ENCODE measurements at regions not wholly inside any gene's neighbourhood (a gene's known extent, or its start where the extent isn't known, plus 50 kb on each side); places are given as distances from the start of the nearest gene placed in this dataset.

DNA sequence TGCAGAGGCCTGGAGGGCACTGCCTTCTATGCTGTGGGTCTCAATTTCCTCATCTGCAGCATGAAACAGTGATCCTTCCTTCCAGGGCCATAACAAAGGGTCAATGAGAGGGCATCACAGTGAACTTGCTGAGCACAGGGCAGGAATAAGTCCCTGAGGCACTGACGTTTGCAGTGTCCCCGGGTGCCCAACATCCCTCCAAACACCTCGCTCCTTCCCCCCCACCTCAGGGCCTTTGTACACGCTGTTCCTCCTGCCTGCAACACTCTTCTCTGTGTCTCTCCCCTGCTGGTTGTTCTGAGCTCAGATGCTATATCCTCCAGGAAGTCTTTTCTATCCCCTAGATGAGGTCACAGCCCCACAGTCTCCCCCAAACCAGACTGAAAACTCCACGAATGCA lies 59.7 kb upstream of the TCF20 start:
- peak overlapping the region in 1 of 2 donors; percentile 36 for H3K27ac Mint-ChIP-seq
- H3K27me3 Mint-ChIP-seq = peaks cover 0 to 4% of the 10 kb centered on the region in 2 donors
- no peak overlapping the region for H3K4me3 Mint-ChIP-seq
- no peaks in the 10 kb centered on the region for H3K9me3 Mint-ChIP-seq
- ATAC-seq (no peak), DNase-seq (ENCODE audit: low spot score) (no peak)
- no peaks in the 10 kb centered on the region for H3K36me3 Mint-ChIP-seq
- peaks cover 0 to 7% of the 10 kb centered on the region in 2 donors for H3K4me1 Mint-ChIP-seq (ENCODE audit: low read depth in 2 of 2)

DNA sequence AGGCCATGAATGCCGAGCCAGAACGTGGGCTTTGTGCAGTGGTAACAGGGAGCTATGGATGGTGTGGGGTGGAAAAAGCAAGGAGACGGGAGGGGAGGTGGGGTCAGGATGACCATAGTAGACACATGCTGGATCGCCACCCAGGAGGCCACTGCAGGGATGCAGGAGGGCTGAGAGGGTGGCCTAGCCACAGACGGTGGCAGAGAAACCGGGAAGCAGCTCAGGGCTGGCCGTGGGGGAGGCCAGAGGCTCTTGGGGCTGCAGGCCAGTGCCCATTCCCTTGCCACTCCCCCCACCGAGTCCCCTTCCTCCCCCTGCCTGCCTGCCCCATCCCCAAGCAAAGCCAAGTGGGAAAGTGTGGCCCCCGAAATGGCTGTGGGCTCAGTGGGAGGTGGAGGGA lies 59.1 kb upstream of the TCF20 start:
- no peaks in the 10 kb centered on the region for H3K36me3 Mint-ChIP-seq
- H3K4me1 Mint-ChIP-seq (ENCODE audit: low read depth in 2 of 2) = peaks cover 0 to 7% of the 10 kb centered on the region in 2 donors
- no peak for DNase-seq (ENCODE audit: low spot score)
- no peak overlapping the region for H3K4me3 Mint-ChIP-seq
- H3K27me3 Mint-ChIP-seq = peaks cover 0 to 4% of the 10 kb centered on the region in 2 donors
- H3K27ac Mint-ChIP-seq = peak overlapping the region in 1 of 2 donors; percentile 79
- H3K9me3 Mint-ChIP-seq = no peaks in the 10 kb centered on the region
- no peak for ATAC-seq

DNA sequence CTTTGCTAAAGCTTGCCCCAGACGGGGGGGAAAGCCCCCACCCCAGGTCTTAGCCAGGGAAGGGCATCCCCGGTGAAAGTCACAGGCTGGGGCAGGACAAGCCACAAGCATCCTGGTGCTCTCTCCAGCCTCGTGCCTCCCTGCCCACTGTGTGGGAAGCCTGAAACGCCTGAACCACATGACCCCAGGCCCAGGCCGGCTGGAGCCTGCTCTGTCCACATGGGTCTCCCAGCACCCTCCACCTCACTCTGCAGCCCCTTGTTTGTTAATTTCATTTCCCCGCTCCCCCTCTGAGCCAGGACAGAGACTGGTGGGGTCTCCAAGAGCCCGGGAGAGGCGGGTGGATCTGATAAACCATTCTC lies 58.3 kb upstream of the TCF20 start:
- H3K4me1 Mint-ChIP-seq (ENCODE audit: low read depth in 2 of 2) = peaks cover 0 to 7% of the 10 kb centered on the region in 2 donors
- ATAC-seq = no peak
- DNase-seq (ENCODE audit: low spot score) = no peak
- peak overlapping the region in 1 of 2 donors; percentile 79 for H3K27ac Mint-ChIP-seq
- no peaks in the 10 kb centered on the region for H3K9me3 Mint-ChIP-seq
- no peak overlapping the region for H3K4me3 Mint-ChIP-seq
- peaks cover 0 to 4% of the 10 kb centered on the region in 2 donors for H3K27me3 Mint-ChIP-seq
- H3K36me3 Mint-ChIP-seq = no peaks in the 10 kb centered on the region

DNA sequence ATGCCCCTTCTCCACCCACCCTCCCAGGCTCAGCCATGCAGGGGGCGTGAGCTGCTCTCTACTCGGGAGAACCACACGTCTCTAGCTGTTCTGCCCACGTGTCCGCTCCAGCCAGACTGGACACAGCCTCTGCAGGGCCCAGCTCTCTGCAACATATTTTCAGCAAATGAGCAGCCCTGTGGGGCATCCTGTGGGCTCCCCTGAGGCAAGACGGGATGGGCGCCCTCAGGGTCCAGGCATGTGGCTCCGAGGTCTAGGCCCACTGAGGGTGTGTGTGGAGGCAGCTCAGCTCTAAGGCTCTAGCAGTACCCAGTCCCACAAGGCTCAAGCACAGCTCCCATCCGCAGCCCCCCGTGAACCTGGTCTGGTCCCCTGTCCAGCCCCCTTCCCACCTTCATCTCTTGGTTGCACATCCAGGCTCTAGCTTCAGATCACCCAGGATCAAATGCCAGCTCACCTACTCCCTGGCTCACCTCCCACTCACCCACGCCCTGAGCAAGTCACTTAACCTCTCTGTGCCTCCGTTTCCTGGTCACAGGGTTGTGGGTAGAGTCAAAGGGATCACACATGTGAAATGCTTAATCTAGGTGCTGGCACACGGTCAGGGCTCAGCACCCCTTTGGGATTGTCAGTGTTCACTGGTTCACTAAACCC lies 57.8 kb upstream of the TCF20 start:
- peak in 1 of 2 donors; percentile 16 for ATAC-seq
- no peak overlapping the region for H3K4me3 Mint-ChIP-seq
- peaks cover 0 to 10% of the 10 kb centered on the region in 2 donors for H3K4me1 Mint-ChIP-seq (ENCODE audit: low read depth in 2 of 2)
- H3K36me3 Mint-ChIP-seq = no peaks in the 10 kb centered on the region
- H3K9me3 Mint-ChIP-seq = peaks cover 2% of the 10 kb centered on the region
- H3K27ac Mint-ChIP-seq = no peak overlapping the region
- peaks cover 0 to 4% of the 10 kb centered on the region in 2 donors for H3K27me3 Mint-ChIP-seq
- no peak for DNase-seq (ENCODE audit: low spot score)

DNA sequence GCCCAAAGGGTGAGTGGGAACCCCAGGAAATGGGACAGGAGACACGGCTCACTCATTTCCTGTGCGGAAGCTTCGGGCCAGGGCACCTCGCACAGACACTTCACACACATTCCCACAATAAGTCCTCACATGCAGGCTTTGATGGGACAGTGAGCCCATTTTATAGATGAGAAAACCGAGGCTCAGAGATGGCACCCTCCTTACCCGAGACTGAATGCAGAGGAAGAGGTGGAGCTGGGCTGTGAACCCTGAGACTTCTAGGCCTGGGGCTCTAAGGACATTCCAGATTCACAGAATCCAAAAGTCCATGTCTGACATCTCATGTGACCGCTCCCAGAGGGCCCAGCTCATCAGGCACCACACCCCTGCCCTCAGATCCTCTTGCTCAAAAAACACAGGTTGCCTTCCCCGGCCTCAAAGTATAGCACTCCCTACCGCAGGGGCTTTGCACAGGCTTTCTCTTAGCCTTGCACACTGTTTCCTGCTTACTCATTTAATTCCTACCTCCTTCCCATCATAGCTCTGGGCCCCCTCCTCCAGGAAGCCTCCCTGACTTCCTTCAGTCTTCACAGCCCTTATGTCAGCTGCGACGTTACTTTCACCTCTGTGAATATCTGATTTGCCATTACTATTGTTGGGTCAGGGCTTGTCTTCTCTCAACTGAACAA lies 57.1 kb upstream of the TCF20 start:
- Mint-ChIP-seq H3K27me3 (peaks cover 0 to 4% of the 10 kb centered on the region in 2 donors), H3K27ac (no peak overlapping the region), H3K4me3 (no peak overlapping the region), H3K9me3 (peaks cover 3% of the 10 kb centered on the region), H3K4me1 (ENCODE audit: low read depth in 2 of 2) (peaks cover 0 to 10% of the 10 kb centered on the region in 2 donors), H3K36me3 (no peaks in the 10 kb centered on the region)
- ATAC-seq (peak in 1 of 2 donors; percentile 38), DNase-seq (ENCODE audit: low spot score) (no peak)

DNA sequence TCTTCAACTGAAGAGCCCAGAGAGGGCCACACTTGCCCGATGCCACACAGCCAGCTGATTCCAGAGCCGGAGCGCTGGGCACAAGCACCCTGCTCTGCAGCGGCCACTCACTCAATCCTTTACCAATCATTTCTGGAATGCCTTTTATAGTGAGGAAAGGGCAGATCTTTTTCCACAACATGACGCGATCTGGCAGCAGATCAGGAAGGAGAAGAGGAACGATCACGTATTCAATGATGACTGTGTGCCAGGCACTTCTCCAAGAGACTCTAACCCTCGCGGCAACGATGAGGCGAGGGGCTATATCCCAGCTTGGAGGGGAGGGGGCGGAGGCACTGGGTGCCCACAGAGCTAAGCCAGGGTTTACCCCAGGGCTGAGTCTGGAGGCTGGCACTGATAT lies 56.3 kb upstream of the TCF20 start:
- Mint-ChIP-seq H3K4me3 (no peak overlapping the region), H3K27ac (no peak overlapping the region), H3K4me1 (ENCODE audit: low read depth in 2 of 2) (peaks cover 5 to 10% of the 10 kb centered on the region in 2 donors), H3K36me3 (no peaks in the 10 kb centered on the region), H3K9me3 (peaks cover 3% of the 10 kb centered on the region), H3K27me3 (peaks cover 0 to 4% of the 10 kb centered on the region in 2 donors)
- DNase-seq (ENCODE audit: low spot score) = no peak
- ATAC-seq = no peak

DNA sequence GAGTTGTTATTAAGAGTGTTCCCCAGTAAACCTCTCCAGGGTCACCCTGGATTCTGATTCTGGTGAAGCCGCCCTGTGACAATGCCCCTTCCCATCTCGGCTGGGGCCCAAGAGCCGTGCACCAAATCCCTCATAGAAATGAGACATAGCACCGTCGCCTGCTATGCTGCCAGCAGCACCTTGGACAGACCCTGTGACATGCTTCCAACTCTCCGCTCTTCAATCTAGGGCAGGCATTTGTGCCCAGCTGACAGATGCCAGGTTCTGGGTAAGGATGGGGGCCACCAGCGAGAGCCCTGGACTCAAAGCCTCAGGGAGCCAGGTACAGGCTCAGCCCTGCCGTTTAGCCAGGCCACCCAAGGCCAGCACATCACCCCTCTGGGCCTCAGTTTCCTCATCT lies 55.8 kb upstream of the TCF20 start:
- no peak for ATAC-seq
- Mint-ChIP-seq H3K4me1 (ENCODE audit: low read depth in 2 of 2) (peaks cover 5 to 10% of the 10 kb centered on the region in 2 donors), H3K4me3 (no peak overlapping the region), H3K9me3 (peaks cover 3% of the 10 kb centered on the region), H3K27ac (no peak overlapping the region), H3K36me3 (no peaks in the 10 kb centered on the region), H3K27me3 (peaks cover 0 to 4% of the 10 kb centered on the region in 2 donors)
- DNase-seq (ENCODE audit: low spot score) = no peak

DNA sequence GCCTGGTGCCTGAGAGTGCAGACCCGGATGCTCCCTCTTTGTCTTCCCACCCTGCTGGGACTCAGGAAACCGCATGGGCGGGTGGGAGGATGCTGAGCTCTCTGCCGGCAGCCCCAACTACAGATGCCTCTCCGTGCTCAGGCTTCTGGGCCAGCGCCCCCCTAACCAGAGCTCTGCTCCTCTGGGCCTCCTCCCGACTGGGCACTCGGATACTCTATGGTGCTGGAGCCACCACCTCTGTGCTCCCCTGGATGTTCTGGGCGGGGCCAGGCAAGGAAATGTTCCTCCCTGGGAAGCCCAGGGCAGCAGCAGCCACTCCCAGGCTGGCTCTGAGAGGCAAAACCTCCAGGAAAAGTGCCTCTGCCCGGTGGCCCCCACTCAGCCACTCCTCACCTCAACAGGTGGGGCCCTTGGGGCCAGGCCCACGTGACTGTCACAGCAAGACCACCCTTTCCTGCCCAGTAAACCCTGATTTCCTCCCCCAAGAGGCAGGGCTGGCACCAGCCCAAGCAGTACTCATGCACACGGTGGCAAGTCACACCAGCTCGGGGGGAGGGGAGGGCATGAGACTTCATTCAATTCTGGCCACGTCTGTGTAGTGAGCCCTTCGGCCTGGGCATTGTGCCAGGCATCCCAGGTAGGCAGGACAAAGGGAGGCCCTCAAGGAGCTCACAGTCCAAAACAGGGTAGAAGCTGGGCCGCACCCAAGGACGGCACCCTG lies 54.7 kb upstream of the TCF20 start:
- peaks cover 0 to 4% of the 10 kb centered on the region in 2 donors for H3K27me3 Mint-ChIP-seq
- H3K4me3 Mint-ChIP-seq = no peak overlapping the region
- peaks cover 5 to 10% of the 10 kb centered on the region in 2 donors for H3K4me1 Mint-ChIP-seq (ENCODE audit: low read depth in 2 of 2)
- DNase-seq (ENCODE audit: low spot score) = no peak
- H3K9me3 Mint-ChIP-seq = peaks cover 3% of the 10 kb centered on the region
- no peaks in the 10 kb centered on the region for H3K36me3 Mint-ChIP-seq
- H3K27ac Mint-ChIP-seq = peak overlapping the region in 1 of 2 donors; percentile 55
- peak in 1 of 2 donors; percentile 26 for ATAC-seq

DNA sequence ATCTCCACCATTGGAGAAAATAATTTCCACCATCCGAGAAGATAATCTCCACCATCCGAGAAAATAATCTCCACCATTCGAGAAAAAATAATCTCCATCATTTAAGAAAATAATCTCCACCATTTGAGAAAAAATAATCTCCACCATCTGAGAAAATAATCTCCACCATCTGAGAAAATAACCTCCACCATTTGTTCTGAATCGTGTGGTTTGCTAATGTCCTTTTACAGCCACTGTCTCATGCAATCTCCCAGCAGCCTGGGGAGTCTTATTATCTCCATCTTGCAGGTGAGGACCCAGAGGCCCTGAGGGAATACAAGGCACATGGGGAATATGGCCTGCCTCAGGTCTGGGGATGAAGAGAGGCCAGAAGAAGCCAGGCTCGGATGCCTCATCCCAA lies 54.1 kb upstream of the TCF20 start:
- Mint-ChIP-seq H3K4me3 (no peak overlapping the region), H3K36me3 (no peaks in the 10 kb centered on the region), H3K27ac (peak overlapping the region in 1 of 2 donors; percentile 55), H3K4me1 (ENCODE audit: low read depth in 2 of 2) (peaks cover 5 to 10% of the 10 kb centered on the region in 2 donors), H3K9me3 (peaks cover 3% of the 10 kb centered on the region), H3K27me3 (peaks cover 0 to 4% of the 10 kb centered on the region in 2 donors)
- DNase-seq (ENCODE audit: low spot score) (no peak), ATAC-seq (no peak)

DNA sequence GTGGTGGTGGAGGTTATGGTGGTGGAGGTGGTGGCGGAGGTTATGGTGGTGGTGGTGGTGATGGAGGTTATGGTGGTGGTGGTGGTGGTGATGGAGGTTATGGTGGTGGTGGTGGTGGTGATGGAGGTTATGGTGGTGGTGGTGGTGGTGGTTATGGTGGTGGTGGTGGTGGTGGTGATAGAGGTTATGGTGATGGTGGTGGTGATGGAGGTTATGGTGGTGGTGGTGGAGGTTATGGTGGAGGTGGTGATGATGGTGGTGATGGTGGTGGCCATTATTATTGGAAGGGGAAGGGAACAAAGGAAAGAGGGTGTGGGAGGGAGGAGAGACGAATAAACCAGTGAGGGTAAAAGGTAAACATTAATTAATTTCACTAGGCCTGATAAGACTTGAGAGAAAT lies 53.5 kb upstream of the TCF20 start:
- Mint-ChIP-seq H3K4me3 (no peak overlapping the region), H3K27ac (peak overlapping the region in 1 of 2 donors; percentile 55), H3K9me3 (peaks cover 3% of the 10 kb centered on the region), H3K27me3 (peaks cover 0 to 4% of the 10 kb centered on the region in 2 donors), H3K36me3 (no peaks in the 10 kb centered on the region), H3K4me1 (ENCODE audit: low read depth in 2 of 2) (peaks cover 5 to 10% of the 10 kb centered on the region in 2 donors)
- ATAC-seq = no peak
- no peak for DNase-seq (ENCODE audit: low spot score)

DNA sequence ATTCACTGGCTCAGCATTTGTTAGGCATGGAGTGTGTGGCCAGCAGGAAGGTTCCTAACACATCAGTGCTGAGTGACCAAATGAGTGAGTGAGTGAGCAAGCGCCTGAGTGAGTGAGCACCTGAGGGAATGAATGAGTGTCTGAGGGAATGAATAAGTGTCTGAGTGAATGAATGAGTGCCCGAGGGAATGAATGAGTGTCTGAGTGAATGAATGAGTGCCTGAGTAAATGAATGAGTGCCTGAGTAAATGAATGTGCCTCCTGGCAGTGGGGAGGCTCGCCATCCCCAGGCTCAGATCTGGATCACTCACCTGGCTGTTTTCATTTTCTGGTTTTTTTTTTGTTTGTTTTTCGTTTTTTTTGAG lies 52.1 kb upstream of the TCF20 start:
- H3K27me3 Mint-ChIP-seq = no peaks in the 10 kb centered on the region
- peaks cover 3% of the 10 kb centered on the region for H3K9me3 Mint-ChIP-seq
- H3K27ac Mint-ChIP-seq = no peak overlapping the region
- no peak for DNase-seq (ENCODE audit: low spot score)
- H3K36me3 Mint-ChIP-seq = no peaks in the 10 kb centered on the region
- no peak overlapping the region for H3K4me3 Mint-ChIP-seq
- H3K4me1 Mint-ChIP-seq (ENCODE audit: low read depth in 2 of 2) = peaks cover 5 to 6% of the 10 kb centered on the region in 2 donors
- no peak for ATAC-seq

DNA sequence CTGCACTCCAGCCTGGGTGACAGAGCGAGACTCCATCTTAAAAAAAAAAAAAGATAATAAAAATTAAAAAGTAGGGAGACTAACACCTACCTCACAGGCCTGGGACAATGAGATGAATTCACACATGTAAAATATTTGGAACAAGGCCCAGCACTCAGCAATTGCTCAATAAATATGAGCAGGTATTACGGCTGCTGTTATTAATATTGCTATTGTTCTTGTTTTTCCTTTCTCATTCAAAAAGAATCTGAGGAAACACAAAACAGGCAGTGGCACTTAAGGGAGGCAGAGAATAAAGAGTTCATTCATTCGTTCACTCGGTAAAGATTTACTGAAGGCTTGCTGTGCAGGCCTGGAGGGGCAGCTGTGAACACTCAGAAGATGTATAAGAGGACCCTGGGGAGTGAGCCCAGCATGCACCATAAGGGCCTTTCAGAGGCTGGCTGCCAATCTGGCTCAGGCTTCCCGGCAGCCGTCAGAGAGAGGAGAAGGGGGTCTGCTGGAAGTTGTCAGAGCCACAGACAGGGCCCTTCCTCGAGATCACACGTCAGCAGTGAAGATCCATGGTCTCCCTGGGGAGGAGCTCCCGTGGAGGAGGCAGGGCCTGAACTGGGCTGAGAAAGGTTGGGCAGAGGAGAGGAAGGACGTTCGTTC lies 51.6 kb upstream of the TCF20 start:
- DNase-seq (ENCODE audit: low spot score) (no peak), ATAC-seq (no peak)
- H3K36me3 Mint-ChIP-seq = no peaks in the 10 kb centered on the region
- no peak overlapping the region for H3K27ac Mint-ChIP-seq
- H3K9me3 Mint-ChIP-seq = peaks cover 3% of the 10 kb centered on the region
- no peak overlapping the region for H3K4me3 Mint-ChIP-seq
- H3K27me3 Mint-ChIP-seq = no peaks in the 10 kb centered on the region
- peaks cover 5 to 6% of the 10 kb centered on the region in 2 donors for H3K4me1 Mint-ChIP-seq (ENCODE audit: low read depth in 2 of 2)

DNA sequence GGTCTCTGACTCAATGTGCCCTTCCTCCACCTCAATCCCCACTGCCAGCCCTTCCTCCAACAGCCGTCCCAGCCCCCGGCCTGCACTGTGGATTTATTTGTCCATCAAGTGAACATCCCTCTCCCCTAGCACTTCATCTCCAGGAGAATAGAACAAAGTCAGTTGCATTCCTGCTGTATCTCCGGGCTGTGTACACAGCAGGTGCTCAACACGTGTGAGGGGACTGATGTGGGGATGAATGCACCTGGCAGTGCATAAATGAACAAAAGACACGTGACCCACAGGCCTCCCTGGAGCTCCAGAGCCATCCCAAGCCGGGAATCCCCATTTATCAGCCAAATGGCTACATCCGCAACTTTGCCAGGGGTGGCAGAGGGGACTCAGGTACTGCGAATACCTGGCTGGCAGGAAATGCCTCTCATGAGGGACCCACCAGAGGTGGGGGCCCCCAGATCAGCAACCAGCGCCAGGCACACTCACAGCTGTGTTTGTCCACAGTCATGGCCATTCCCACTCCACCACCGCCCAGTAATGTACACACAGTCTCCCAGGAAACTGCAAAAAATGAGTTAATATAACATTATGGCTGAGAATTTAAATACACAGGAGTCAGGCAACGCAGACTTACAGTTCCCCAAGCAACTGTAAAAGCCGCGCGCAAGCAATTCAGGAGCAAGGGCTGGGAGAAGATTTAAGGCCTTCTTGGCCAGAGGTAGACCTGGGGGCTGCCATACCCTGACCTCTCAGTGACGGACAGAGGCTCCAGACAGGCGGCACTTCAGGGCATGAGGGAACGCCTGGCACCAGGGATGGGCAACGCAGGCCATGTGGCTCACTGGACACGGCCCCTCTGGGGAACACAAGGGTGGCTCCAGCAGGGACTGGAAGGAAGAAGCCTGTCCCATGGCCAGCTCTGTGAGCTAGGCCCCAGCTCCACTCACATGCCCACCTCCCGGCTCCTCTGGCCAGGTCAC lies 50.3 kb upstream of the TCF20 start:
- H3K4me1 Mint-ChIP-seq (ENCODE audit: low read depth in 2 of 2) = peaks cover 5 to 6% of the 10 kb centered on the region in 2 donors
- no peaks in the 10 kb centered on the region for H3K36me3 Mint-ChIP-seq
- no peak for DNase-seq (ENCODE audit: low spot score)
- H3K9me3 Mint-ChIP-seq = peaks cover 3% of the 10 kb centered on the region
- no peak for ATAC-seq
- no peak overlapping the region for H3K27ac Mint-ChIP-seq
- no peak overlapping the region for H3K4me3 Mint-ChIP-seq
- H3K27me3 Mint-ChIP-seq = no peaks in the 10 kb centered on the region

All from natural killer cell treated with Interleukin-12 subunit alpha and Interleukin-12 subunit beta and Interleukin-15 and Interleukin-18, amount 100 ng/mL, for 72 hours (primary cell).